Gastroesophageal sphincter (tissue), 4 donors: ENCODE measurements at regions not wholly inside any gene's neighbourhood (a gene's known extent, or its start where the extent isn't known, plus 50 kb on each side); places are given as distances from the start of the nearest gene placed in this dataset.

Experiments
- ATAC-seq: fragments of 150-250 bp; one replicate; pipeline ENCODE4 v1.9.1; 2016; ENCODE audit warnings: mild to moderate bottlenecking, moderate library complexity
- H3K27ac ChIP-seq, 4 donors: fragments of 200-600 bp; sonication (generic) in 3 of 4; 1 replicate in 3 of 4; 2 replicates in 1 of 4; pipeline ENCODE4 v1.5.1; 2016 to 2019
- H3K27me3 ChIP-seq: fragments of 200-600 bp; sonication (generic); one replicate; pipeline ENCODE4 v1.5.1; 2019
- H3K36me3 ChIP-seq, 2 donors: fragments of 200-600 bp; sonication (generic); one replicate each; pipeline ENCODE4 v1.5.1; 2019; ENCODE audit warnings: control low read depth in 1 of 2
- H3K4me1 ChIP-seq, 3 donors: fragments of 200-600 bp; sonication (generic); 1 replicate in 2 of 3; 2 replicates in 1 of 3; pipeline ENCODE4 v1.5.1; 2016 to 2019; ENCODE audit warnings: control low read depth in 2 of 3
- H3K4me3 ChIP-seq, 2 donors: fragments of 200-600 bp; sonication (generic); one replicate each; pipeline ENCODE4 v1.5.1; 2019; ENCODE audit warnings: mild to moderate bottlenecking in 1 of 2, moderate library complexity in 1 of 2
- H3K9me3 ChIP-seq, 3 donors: fragments of 200-600 bp; sonication (generic); one replicate each; pipeline ENCODE4 v1.5.1; 2017 to 2019; ENCODE audit warnings: control low read depth in 2 of 3
- EP300 ChIP-seq: sonication (generic); formaldehyde crosslinking; IDR thresholded peaks from one replicate; pipeline ENCODE4 v1.6.1; 2017; ENCODE audit warnings: antibody characterized with exemption, mild to moderate bottlenecking
- POLR2A ChIP-seq, 2 donors: fragments of 450-650 bp; IDR thresholded peaks; one replicate each; pipeline ENCODE4 v1.6.1; 2017; ENCODE audit warnings: antibody characterized with exemption in 2 of 2, mild to moderate bottlenecking in 2 of 2, moderate library complexity in 1 of 2
- POLR2AphosphoS5 ChIP-seq: sonication (generic); formaldehyde crosslinking; IDR thresholded peaks from one replicate; pipeline ENCODE4 v1.6.1; 2017; ENCODE audit warnings: antibody characterized with exemption
- WGBS, 2 donors: methylation state at CpG; one replicate each; pipeline ENCODE4 v1.1.5; 2018; ENCODE audit warnings: low coverage in 1 of 2; 5-methylcytosine and 5-hydroxymethylcytosine counted together
- TF ChIP-seq, protein P1 (sequence below), 4 experiments: fragments of 200-600 bp in 2 of 4; fragments of 450-650 bp in 2 of 4; sonication (generic) in 1 of 4; IDR thresholded peaks; one replicate each; pipeline ENCODE4 v1.5.1; 2017 to 2019; ENCODE audit warnings: antibody characterized with exemption in 4 of 4, mild to moderate bottlenecking in 2 of 4, moderate library complexity in 2 of 4

DNA sequence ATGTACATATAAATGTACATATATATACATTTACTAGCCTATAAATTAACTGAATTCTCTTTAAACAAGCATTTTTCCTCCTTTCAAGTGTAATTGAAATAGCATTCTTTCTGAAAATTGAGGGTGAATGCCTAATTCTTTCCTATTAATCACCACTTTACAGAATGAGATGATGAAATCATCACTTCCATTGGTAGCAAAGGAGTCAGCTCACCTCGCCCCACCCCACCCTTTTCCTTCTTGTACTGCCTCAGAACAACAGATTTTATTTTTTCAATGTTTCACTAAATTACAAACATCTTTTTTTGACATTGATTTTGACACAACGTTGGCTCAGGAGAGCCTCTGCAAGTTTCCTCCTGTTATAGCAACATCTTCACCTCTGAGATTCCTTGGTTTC lies 181.9 kb upstream of the CDH7 start:
- TF ChIP-seq EP300 (no peak), POLR2A (IDR thresholded peaks at IDR 0.05) (no peak), POLR2AphosphoS5 (no peak)
- TF ChIP-seq, protein P1, sequence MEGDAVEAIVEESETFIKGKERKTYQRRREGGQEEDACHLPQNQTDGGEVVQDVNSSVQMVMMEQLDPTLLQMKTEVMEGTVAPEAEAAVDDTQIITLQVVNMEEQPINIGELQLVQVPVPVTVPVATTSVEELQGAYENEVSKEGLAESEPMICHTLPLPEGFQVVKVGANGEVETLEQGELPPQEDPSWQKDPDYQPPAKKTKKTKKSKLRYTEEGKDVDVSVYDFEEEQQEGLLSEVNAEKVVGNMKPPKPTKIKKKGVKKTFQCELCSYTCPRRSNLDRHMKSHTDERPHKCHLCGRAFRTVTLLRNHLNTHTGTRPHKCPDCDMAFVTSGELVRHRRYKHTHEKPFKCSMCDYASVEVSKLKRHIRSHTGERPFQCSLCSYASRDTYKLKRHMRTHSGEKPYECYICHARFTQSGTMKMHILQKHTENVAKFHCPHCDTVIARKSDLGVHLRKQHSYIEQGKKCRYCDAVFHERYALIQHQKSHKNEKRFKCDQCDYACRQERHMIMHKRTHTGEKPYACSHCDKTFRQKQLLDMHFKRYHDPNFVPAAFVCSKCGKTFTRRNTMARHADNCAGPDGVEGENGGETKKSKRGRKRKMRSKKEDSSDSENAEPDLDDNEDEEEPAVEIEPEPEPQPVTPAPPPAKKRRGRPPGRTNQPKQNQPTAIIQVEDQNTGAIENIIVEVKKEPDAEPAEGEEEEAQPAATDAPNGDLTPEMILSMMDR (IDR thresholded peaks at IDR 0.05) = no peak
- H3K36me3 ChIP-seq = no peaks in the 10 kb centered on the region
- no peaks in the 10 kb centered on the region for H3K4me1 ChIP-seq
- no peaks in the 10 kb centered on the region for H3K27me3 ChIP-seq
- WGBS, 2 donors = 69 to 71% methylated on average over 2 of the region's 2 CpGs
- H3K4me3 ChIP-seq = no peak overlapping the region
- no peak for ATAC-seq
- no peak overlapping the region for H3K27ac ChIP-seq
- H3K9me3 ChIP-seq = peaks cover 0 to 4% (median 0%) of the 10 kb centered on the region in 3 donors

DNA sequence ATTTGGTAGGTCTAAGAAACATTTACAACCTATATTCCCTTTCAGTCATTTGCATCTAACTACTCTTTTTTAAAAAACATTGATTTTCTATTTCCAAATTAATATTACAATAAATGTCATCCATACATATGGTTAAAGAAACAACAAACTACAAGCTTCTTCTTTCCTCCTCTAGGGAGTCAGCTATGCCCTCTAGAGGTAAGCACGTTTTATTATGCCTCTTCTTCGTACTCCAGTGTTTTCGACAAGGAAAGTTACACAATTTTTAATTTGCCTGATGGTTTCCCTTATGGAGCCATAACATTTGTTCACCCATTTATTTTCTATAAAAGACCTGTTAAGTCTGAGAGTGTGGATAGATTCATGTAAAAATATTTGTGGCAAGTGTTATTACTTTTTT lies 183.4 kb upstream of the CDH7 start:
- no peak overlapping the region for H3K27ac ChIP-seq
- TF ChIP-seq POLR2AphosphoS5 = no peak
- TF ChIP-seq EP300 = no peak
- no peak for TF ChIP-seq POLR2A (IDR thresholded peaks at IDR 0.05)
- TF ChIP-seq, protein P1 (IDR thresholded peaks at IDR 0.05) = no peak
- 7 to 10% methylated on average over 3 of the region's 3 CpGs for WGBS, 2 donors
- H3K27me3 ChIP-seq = no peaks in the 10 kb centered on the region
- peaks cover 0 to 4% (median 0%) of the 10 kb centered on the region in 3 donors for H3K9me3 ChIP-seq
- H3K4me1 ChIP-seq = no peaks in the 10 kb centered on the region
- H3K4me3 ChIP-seq = no peak overlapping the region
- ATAC-seq = no peak
- no peaks in the 10 kb centered on the region for H3K36me3 ChIP-seq

DNA sequence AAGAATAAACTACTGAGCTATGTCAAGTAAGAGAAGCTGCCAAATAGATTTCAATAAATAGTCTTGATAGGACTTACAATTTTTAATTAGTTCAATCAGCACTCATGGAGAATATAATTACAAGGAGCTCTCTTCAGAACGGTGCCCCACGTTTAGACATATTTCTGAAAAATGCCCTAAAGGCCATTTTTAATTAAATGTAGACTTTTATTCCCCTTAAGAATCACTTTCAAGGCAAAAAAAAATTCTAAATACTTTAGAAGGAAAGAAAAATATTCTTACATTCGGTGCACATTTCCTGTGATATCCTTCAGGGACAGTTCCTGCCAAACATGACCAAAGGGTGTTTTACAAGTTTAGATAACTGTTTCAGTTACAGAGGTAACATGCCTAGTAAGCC lies 202.5 kb upstream of the CDH7 start:
- no peaks in the 10 kb centered on the region for H3K9me3 ChIP-seq

DNA sequence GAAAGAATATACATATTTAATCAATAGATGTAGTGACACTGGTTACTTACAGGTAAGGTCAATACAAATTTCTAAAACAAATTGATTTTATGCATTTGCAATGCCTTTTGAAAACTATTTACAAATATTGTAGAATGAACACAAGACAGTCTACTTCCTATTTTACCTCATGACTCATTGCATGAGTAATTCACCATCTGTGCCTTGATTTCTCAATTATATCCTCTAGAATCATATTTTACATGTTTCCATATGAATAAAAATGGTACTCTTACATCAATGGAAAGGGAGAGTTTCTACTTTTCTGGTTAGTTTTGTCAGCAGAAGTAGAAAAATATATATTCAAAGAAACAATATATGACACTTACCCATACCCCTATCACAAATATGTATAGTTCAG lies 203.8 kb upstream of the CDH7 start:
- no peak for ATAC-seq
- H3K9me3 ChIP-seq = no peaks in the 10 kb centered on the region
- H3K4me1 ChIP-seq = no peaks in the 10 kb centered on the region
- TF ChIP-seq, protein P1 (IDR thresholded peaks at IDR 0.05) = no peak
- TF ChIP-seq EP300 (no peak), POLR2A (IDR thresholded peaks at IDR 0.05) (no peak), POLR2AphosphoS5 (no peak)
- no peaks in the 10 kb centered on the region for H3K27me3 ChIP-seq
- H3K27ac ChIP-seq = no peak overlapping the region
- no peak overlapping the region for H3K4me3 ChIP-seq
- H3K36me3 ChIP-seq = no peaks in the 10 kb centered on the region

More for the DNA sequence above, 202.5 kb upstream of the CDH7 start:
- H3K4me1 ChIP-seq = no peaks in the 10 kb centered on the region
- 17 to 52% methylated on average over 3 of the region's 3 CpGs for WGBS, 2 donors
- ATAC-seq = no peak
- no peak overlapping the region for H3K27ac ChIP-seq
- H3K36me3 ChIP-seq = no peaks in the 10 kb centered on the region
- H3K27me3 ChIP-seq = no peaks in the 10 kb centered on the region
- TF ChIP-seq, protein P1 (IDR thresholded peaks at IDR 0.05) = no peak
- TF ChIP-seq POLR2A (IDR thresholded peaks at IDR 0.05) = no peak
- TF ChIP-seq EP300 = no peak
- no peak for TF ChIP-seq POLR2AphosphoS5
- no peak overlapping the region for H3K4me3 ChIP-seq

DNA sequence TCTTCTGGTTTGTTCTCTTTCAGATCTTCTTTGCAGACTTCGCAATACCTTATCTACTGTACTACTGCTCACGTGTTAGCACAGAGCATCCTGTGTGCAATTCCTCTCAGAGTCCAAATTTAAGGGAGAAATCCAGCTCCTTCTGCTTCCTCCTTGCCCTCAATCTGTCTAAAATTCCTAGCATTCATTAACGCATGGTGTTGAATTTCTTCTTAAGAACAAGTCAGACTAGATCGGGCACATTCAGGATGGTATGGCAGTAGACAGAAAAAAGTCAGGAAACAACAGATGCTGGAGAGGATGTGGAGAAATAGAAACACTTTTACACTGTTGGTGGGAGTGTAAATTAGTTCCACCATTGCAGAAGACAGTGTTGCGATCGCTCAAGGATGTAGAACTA lies 206.1 kb upstream of the CDH7 start:
- Histone ChIP-seq H3K4me1 (no peaks in the 10 kb centered on the region), H3K9me3 (no peaks in the 10 kb centered on the region), H3K4me3 (no peak overlapping the region), H3K27me3 (no peaks in the 10 kb centered on the region), H3K27ac (no peak overlapping the region), H3K36me3 (no peaks in the 10 kb centered on the region)
- 83 to 93% methylated on average over 4 to 5 of the region's 6 CpGs for WGBS, 2 donors
- TF ChIP-seq POLR2AphosphoS5 = no peak
- TF ChIP-seq POLR2A (IDR thresholded peaks at IDR 0.05) = no peak
- TF ChIP-seq, protein P1 (IDR thresholded peaks at IDR 0.05) = no peak
- no peak for TF ChIP-seq EP300
- no peak for ATAC-seq
